Stimulated activated memory B cell treated with anti-CD40 and anti-IgM and Interleukin-4, amounts not matched to agents 10 μg/mL and 1 μg/mL and 100 μg/mL, for 72 hours (primary cell): ENCODE measurements at regions not wholly inside any gene's neighbourhood (a gene's known extent, or its start where the extent isn't known, plus 50 kb on each side); places are given as distances from the start of the nearest gene placed in this dataset.

Source experiments
- ATAC-seq: fragments of 150-1000 bp; cut with Tn5 transposase; 2 replicates; pipeline ENCODE4 v1.10.0; 2021
- H3K27ac Mint-ChIP-seq: one replicate; pipeline ENCODE4 v1.8.0; 2022; ENCODE audit warnings: mild to moderate bottlenecking, mixed read lengths
- H3K27me3 Mint-ChIP-seq: one replicate; pipeline ENCODE4 v1.8.0; 2022; ENCODE audit warnings: mixed read lengths
- H3K36me3 Mint-ChIP-seq: one replicate; pipeline ENCODE4 v1.8.0; 2022; ENCODE audit warnings: mixed read lengths
- H3K4me1 Mint-ChIP-seq: one replicate; pipeline ENCODE4 v1.8.0; 2022; ENCODE audit warnings: mixed read lengths
- H3K4me3 Mint-ChIP-seq: one replicate; pipeline ENCODE4 v1.8.0; 2022; ENCODE audit warnings: mild to moderate bottlenecking, moderate library complexity, mixed read lengths
- H3K9me3 Mint-ChIP-seq: one replicate; pipeline ENCODE4 v1.8.0; 2022; ENCODE audit warnings: mixed read lengths

GRCh38 chr10:78547905-78548304 is 514.2 kb downstream of the RPS24 start:
- H3K36me3 Mint-ChIP-seq, result no peaks in the 10 kb centered on the region

DNA sequence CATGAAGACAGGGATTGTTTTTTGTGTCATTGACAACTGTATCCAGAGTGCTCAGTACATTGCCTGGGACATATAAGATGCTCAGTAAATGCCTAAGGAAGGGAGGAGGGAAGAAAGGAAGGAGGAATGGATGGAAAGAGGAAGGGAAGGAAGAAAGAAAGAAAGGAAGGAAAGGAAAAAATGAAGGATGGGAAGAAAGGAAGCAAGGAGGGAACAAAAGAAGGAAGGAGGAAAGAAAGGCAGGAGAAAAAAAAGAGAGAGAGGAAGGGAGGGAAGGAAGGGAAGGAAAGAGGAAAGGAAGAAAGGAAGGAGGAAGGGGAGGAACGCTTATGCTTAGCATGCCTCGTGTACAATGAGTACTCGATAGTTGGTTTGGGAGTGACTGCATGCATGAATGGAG is 514.7 kb downstream of the RPS24 start:
- Mint-ChIP-seq H3K4me1 (no peaks in the 10 kb centered on the region), H3K27ac (no peak overlapping the region), H3K4me3 (no peak overlapping the region), H3K9me3 (no peaks in the 10 kb centered on the region), H3K36me3 (no peaks in the 10 kb centered on the region), H3K27me3 (peaks cover 41% of the 10 kb centered on the region)
- no peak for ATAC-seq

More at GRCh38 chr10:78547905-78548304, 514.2 kb downstream of the RPS24 start:
- Mint-ChIP-seq H3K4me1 (no peaks in the 10 kb centered on the region), H3K27me3 (peaks cover 38% of the 10 kb centered on the region), H3K9me3 (no peaks in the 10 kb centered on the region), H3K4me3 (no peak overlapping the region), H3K27ac (no peak overlapping the region)
- no peak for ATAC-seq

- peaks cover 6% of the 10 kb centered on the region for H3K9me3 Mint-ChIP-seq
- no peak overlapping the region for H3K27ac Mint-ChIP-seq
- no peaks in the 10 kb centered on the region for H3K4me1 Mint-ChIP-seq
- no peak overlapping the region for H3K4me3 Mint-ChIP-seq
- ATAC-seq, result no peak
- H3K27me3 Mint-ChIP-seq, result peaks cover 41% of the 10 kb centered on the region
- H3K36me3 Mint-ChIP-seq, result no peaks in the 10 kb centered on the region
These were observed 515.7 kb downstream of the RPS24 start for GRCh38 chr10:78549140-78549935.

GRCh38 chr10:78550090-78550489 is 516.4 kb downstream of the RPS24 start:
- Mint-ChIP-seq H3K27me3 (peaks cover 41% of the 10 kb centered on the region), H3K4me3 (no peak overlapping the region), H3K9me3 (peaks cover 6% of the 10 kb centered on the region), H3K27ac (no peak overlapping the region), H3K4me1 (no peaks in the 10 kb centered on the region), H3K36me3 (no peaks in the 10 kb centered on the region)
- no peak for ATAC-seq

DNA sequence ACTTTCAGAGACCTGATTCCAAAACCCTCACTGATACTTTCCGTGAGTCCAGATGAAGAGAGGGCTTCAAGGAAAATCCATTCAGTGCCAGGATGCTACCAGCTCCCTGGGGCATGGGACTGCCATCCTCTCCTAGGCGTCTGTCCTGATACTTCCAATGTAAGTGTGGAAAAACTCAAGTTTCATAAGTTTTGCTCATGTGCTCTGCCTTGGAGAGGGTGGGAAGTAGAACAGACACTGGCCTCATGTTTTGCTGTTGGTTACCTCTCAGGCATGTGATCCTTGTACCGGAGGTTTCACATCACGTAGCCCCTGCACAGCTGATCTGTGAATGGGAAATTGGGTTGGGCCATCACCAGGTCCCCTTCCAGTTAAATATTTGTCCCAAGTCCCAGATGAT is 517.1 kb downstream of the RPS24 start:
- Mint-ChIP-seq H3K4me1 (no peaks in the 10 kb centered on the region), H3K27ac (no peak overlapping the region), H3K27me3 (peaks cover 41% of the 10 kb centered on the region), H3K4me3 (no peak overlapping the region), H3K9me3 (peaks cover 6% of the 10 kb centered on the region), H3K36me3 (no peaks in the 10 kb centered on the region)
- ATAC-seq, result no peak

GRCh38 chr10:78551184-78552005 is 517.4 kb upstream of the ZMIZ1 start:
- Mint-ChIP-seq H3K4me1 (no peaks in the 10 kb centered on the region), H3K36me3 (no peaks in the 10 kb centered on the region), H3K27me3 (peaks cover 44% of the 10 kb centered on the region), H3K27ac (no peak overlapping the region), H3K9me3 (peaks cover 6% of the 10 kb centered on the region), H3K4me3 (no peak overlapping the region)
- no peak for ATAC-seq

GRCh38 chr10:78552261-78552811 is 516.4 kb upstream of the ZMIZ1 start:
- no peaks in the 10 kb centered on the region for H3K36me3 Mint-ChIP-seq
- no peaks in the 10 kb centered on the region for H3K4me1 Mint-ChIP-seq
- no peak overlapping the region for H3K4me3 Mint-ChIP-seq
- H3K9me3 Mint-ChIP-seq, result peaks cover 6% of the 10 kb centered on the region
- peaks cover 50% of the 10 kb centered on the region for H3K27me3 Mint-ChIP-seq
- no peak overlapping the region for H3K27ac Mint-ChIP-seq
- no peak for ATAC-seq

DNA sequence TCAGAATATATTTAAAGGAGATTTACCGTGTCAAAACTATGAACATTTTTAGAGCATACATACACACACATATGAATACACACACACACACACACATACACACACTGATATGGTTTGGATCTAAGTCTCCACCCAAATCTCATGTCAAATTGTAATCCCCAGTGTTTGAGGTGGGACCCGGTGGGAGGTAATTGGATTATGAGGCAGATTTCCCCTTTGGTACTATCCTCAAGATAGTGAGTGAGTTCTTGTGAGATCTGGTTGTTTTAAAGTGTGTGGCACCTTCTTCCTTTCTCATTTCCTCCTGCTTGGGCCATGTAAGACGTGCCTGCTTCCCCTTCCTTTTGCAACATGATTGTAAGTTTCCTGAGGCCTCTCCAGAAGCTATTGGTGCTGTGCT is 515.0 kb upstream of the ZMIZ1 start:
- H3K27ac Mint-ChIP-seq, result no peak overlapping the region
- no peaks in the 10 kb centered on the region for H3K4me1 Mint-ChIP-seq
- peaks cover 40% of the 10 kb centered on the region for H3K27me3 Mint-ChIP-seq
- no peak for ATAC-seq
- H3K9me3 Mint-ChIP-seq, result peaks cover 6% of the 10 kb centered on the region
- H3K4me3 Mint-ChIP-seq, result no peak overlapping the region
- no peaks in the 10 kb centered on the region for H3K36me3 Mint-ChIP-seq

DNA sequence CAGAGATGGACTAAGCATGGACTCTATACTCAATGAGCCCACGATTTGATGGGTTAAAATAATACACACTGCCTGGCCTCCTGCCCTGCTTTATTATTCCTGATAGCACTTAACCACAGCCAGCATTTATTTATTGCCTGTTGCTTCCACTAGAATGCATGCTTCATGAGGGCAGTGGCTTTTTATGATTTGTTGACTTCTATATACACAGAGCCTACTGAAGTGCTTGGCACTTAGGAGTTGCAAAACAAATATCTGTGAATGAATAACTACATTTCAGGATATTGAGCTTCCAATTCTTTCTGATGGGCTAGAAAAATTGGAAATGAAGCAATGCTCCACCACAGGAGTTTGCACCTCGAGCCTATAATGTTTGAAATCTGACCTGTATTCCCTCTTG is 513.6 kb upstream of the ZMIZ1 start:
- ATAC-seq, result no peak
- Mint-ChIP-seq H3K27ac (no peak overlapping the region), H3K4me3 (no peak overlapping the region), H3K4me1 (no peaks in the 10 kb centered on the region), H3K27me3 (peaks cover 36% of the 10 kb centered on the region), H3K9me3 (peaks cover 6% of the 10 kb centered on the region), H3K36me3 (no peaks in the 10 kb centered on the region)

DNA sequence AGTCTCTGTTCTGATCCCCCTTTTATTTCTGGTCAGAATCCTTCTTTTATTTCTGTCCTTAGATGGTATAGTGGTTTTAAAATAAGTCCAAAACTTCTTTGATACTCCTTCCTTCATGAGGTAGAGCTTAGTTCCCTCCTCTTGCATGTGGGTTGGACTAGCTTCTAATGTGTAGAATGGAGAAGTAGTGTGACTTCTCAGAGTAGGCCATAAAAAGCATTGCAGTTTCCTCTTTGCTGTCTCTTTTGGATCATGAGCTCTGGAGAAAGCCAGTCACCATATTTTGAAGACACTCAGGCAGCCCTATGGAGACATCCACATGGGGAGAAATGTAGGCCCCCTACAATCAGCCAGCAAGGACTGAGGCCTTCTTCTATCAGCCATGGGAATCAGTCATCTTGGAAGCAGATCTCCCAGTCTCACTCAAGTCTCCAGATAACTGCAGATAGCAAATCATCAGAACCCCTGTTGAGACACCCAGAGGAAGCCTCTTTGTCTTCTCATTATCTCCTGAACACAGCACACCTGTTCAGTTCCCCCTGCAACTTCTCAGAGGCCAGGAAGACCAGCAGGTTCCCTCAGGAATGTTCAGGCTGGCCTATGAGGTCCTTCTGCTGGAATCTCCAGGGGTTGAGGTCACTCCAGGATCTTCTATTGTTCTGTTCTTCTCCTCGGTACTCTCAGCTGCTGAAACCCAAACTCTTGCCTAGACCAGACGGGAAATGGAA is 511.9 kb upstream of the ZMIZ1 start:
- Mint-ChIP-seq H3K27me3 (peaks cover 34% of the 10 kb centered on the region), H3K4me3 (no peak overlapping the region), H3K9me3 (peaks cover 6% of the 10 kb centered on the region), H3K36me3 (no peaks in the 10 kb centered on the region), H3K4me1 (no peaks in the 10 kb centered on the region), H3K27ac (no peak overlapping the region)
- no peak for ATAC-seq

GRCh38 chr10:78557433-78557925 is 511.3 kb upstream of the ZMIZ1 start:
- Mint-ChIP-seq H3K4me3 (no peak overlapping the region), H3K9me3 (peaks cover 6% of the 10 kb centered on the region), H3K36me3 (no peaks in the 10 kb centered on the region), H3K27me3 (peaks cover 34% of the 10 kb centered on the region), H3K27ac (no peak overlapping the region), H3K4me1 (no peaks in the 10 kb centered on the region)
- ATAC-seq, result no peak

- Mint-ChIP-seq H3K27ac (no peak overlapping the region), H3K36me3 (no peaks in the 10 kb centered on the region), H3K9me3 (no peaks in the 10 kb centered on the region), H3K4me1 (no peaks in the 10 kb centered on the region), H3K27me3 (peaks cover 35% of the 10 kb centered on the region), H3K4me3 (no peak overlapping the region)
- ATAC-seq, result no peak
These were observed 509.0 kb upstream of the ZMIZ1 start for GRCh38 chr10:78559661-78560340.

DNA sequence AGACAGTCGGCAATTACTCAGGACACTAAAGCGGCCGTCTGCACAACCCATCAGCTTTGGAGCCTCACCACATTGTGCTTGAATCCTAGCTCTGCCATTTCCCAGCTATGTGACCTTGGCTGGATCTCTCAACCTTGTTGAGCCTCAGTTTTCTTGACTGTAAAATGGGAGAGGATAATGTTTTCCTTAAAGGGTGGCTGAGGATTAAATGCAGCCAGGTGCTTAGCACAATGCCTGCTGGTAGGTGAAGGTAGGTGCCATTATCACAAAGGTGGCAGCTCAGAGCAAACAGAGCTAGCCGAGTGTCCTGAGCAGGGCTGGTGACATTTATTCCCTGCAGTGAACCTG is 508.5 kb upstream of the ZMIZ1 start:
- Mint-ChIP-seq H3K4me1 (no peaks in the 10 kb centered on the region), H3K4me3 (no peak overlapping the region), H3K27ac (no peak overlapping the region), H3K27me3 (peaks cover 35% of the 10 kb centered on the region), H3K9me3 (no peaks in the 10 kb centered on the region), H3K36me3 (no peaks in the 10 kb centered on the region)
- ATAC-seq, result no peak

DNA sequence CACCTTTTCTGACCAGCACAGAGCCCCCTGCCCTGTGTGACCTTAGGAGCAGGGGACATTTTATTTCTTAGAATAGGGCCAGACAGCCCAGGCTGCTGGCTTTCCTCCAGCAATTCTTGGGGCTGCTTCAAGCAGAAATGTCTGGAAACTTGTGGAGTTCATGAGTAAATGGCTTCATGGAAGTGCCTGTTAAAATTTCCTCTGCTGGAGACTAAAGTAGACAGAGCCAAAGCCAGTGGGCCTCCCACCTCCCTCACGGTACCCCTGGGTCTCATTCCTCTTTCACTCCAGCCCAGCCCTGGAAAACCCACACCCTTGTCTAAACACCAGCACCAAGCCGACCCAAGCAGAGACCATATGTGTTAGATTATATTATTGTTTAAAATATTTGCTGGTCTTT is 505.5 kb upstream of the ZMIZ1 start:
- Mint-ChIP-seq H3K27ac (no peak overlapping the region), H3K4me1 (no peaks in the 10 kb centered on the region), H3K4me3 (no peak overlapping the region), H3K27me3 (peaks cover 34% of the 10 kb centered on the region), H3K9me3 (no peaks in the 10 kb centered on the region), H3K36me3 (no peaks in the 10 kb centered on the region)
- no peak for ATAC-seq

DNA sequence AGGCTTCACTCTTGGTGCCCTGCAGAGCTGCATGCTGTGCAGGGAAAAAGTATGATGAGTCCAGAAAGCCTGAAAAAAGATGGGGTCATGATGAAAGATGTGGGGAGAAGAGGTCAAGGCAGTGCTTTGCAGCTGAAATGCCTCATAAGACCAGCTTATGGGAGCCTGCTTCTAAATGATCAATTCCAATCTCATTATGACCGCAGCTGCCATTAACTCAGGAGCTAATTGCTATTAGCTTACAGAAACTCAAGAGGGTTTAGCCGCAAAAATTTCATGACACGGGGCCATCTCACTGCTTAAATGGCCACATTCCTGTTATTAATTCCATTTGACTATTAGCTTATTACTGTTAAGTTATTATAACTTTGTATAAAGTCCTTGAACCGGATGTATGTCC is 502.9 kb upstream of the ZMIZ1 start:
- no peak overlapping the region for H3K4me3 Mint-ChIP-seq
- peaks cover 43% of the 10 kb centered on the region for H3K27me3 Mint-ChIP-seq
- H3K4me1 Mint-ChIP-seq, result no peaks in the 10 kb centered on the region
- ATAC-seq, result no peak
- H3K9me3 Mint-ChIP-seq, result no peaks in the 10 kb centered on the region
- no peak overlapping the region for H3K27ac Mint-ChIP-seq
- H3K36me3 Mint-ChIP-seq, result no peaks in the 10 kb centered on the region
